Lower lobe of right lung (tissue), 2 donors: ENCODE measurements at regions not wholly inside any gene's neighbourhood (a gene's known extent, or its start where the extent isn't known, plus 50 kb on each side); places are given as distances from the start of the nearest gene placed in this dataset.

Experiments used
- ATAC-seq, 2 donors: fragments of 200-7000 bp; cut with Tn5 transposase; one replicate each; pipeline ENCODE4 v1.9.1; 2020 to 2022; ENCODE audit warnings: mild to moderate bottlenecking in 2 of 2, moderate library complexity in 2 of 2
- DNase-seq: peaks from one replicate; pipeline ENCODE4 v3.0.0-alpha.2; 2020
- H3K27ac ChIP-seq: fragments of 200-600 bp; one replicate; pipeline ENCODE4 v1.8.0; 2022
- H3K27me3 ChIP-seq: fragments of 200-600 bp; one replicate; pipeline ENCODE4 v1.8.0; 2022; ENCODE audit warnings: low read depth
- H3K36me3 ChIP-seq: fragments of 200-600 bp; one replicate; pipeline ENCODE4 v1.8.0; 2022; ENCODE audit warnings: mild to moderate bottlenecking
- H3K4me1 ChIP-seq: fragments of 200-600 bp; one replicate; pipeline ENCODE4 v1.8.0; 2022
- H3K4me3 ChIP-seq: fragments of 200-600 bp; one replicate; pipeline ENCODE4 v1.8.0; 2022; ENCODE audit warnings: mild to moderate bottlenecking
- H3K9me3 ChIP-seq: fragments of 200-600 bp; one replicate; pipeline ENCODE4 v1.8.0; 2022
- CTCF ChIP-seq: fragments of 200-600 bp; IDR thresholded peaks from one replicate; pipeline ENCODE4 v1.8.0; 2022; ENCODE audit warnings: antibody characterized with exemption, mild to moderate bottlenecking
- intact Hi-C: fragments of 100-400 bp; cut with DNase I; formaldehyde crosslinking; loops from one replicate; pipeline ENCODE4 v1.11.0; 2022
- donor health status: DM: no; HTN: yes; CAD: no; lungs with severe emphysema.

GRCh38 chr10:3544561-3544960 is 240.4 kb downstream of the KLF6 start:
- Histone ChIP-seq H3K4me3 (no peak overlapping the region), H3K9me3 (no peaks in the 10 kb centered on the region), H3K4me1 (no peaks in the 10 kb centered on the region), H3K27me3 (no peaks in the 10 kb centered on the region), H3K27ac (no peak overlapping the region), H3K36me3 (no peaks in the 10 kb centered on the region)
- intact Hi-C loops, result no loop called here
- ATAC-seq (no peak), DNase-seq (no peak)
- TF ChIP-seq CTCF, result no peak

GRCh38 chr10:3542185-3542611 is 242.8 kb downstream of the KLF6 start:
- Histone ChIP-seq H3K36me3 (no peaks in the 10 kb centered on the region), H3K9me3 (no peaks in the 10 kb centered on the region), H3K4me1 (peaks cover 8% of the 10 kb centered on the region), H3K27ac (no peak overlapping the region), H3K27me3 (no peaks in the 10 kb centered on the region), H3K4me3 (no peak overlapping the region)
- intact Hi-C loops, result no loop called here
- ATAC-seq, result peak in 1 of 2 donors; percentile 38
- no peak for TF ChIP-seq CTCF
- no peak for DNase-seq

GRCh38 chr10:3539696-3540383 is 245.2 kb downstream of the KLF6 start:
- no peak for TF ChIP-seq CTCF
- peak overlapping the region; percentile 51 for H3K27ac ChIP-seq
- no peaks in the 10 kb centered on the region for H3K9me3 ChIP-seq
- no peaks in the 10 kb centered on the region for H3K27me3 ChIP-seq
- DNase-seq, result no peak
- no peaks in the 10 kb centered on the region for H3K36me3 ChIP-seq
- intact Hi-C loops, result no loop called here
- H3K4me3 ChIP-seq, result no peak overlapping the region
- no peak for ATAC-seq
- peaks cover 8% of the 10 kb centered on the region for H3K4me1 ChIP-seq

GRCh38 chr10:3538656-3539531 is 246.1 kb downstream of the KLF6 start:
- Histone ChIP-seq H3K4me3 (no peak overlapping the region), H3K9me3 (no peaks in the 10 kb centered on the region), H3K27me3 (no peaks in the 10 kb centered on the region), H3K36me3 (no peaks in the 10 kb centered on the region), H3K27ac (peak overlapping the region; percentile 61), H3K4me1 (peaks cover 8% of the 10 kb centered on the region)
- no peak for TF ChIP-seq CTCF
- ATAC-seq, result peak; percentile 63 to 77
- no peak for DNase-seq
- intact Hi-C loops, result no loop called here

GRCh38 chr10:3538291-3538655 is 246.7 kb downstream of the KLF6 start:
- H3K27me3 ChIP-seq, result no peaks in the 10 kb centered on the region
- peaks cover 8% of the 10 kb centered on the region for H3K4me1 ChIP-seq
- H3K4me3 ChIP-seq, result no peak overlapping the region
- DNase-seq, result no peak
- no peaks in the 10 kb centered on the region for H3K36me3 ChIP-seq
- intact Hi-C loops, result no loop called here
- H3K9me3 ChIP-seq, result no peaks in the 10 kb centered on the region
- no peak for TF ChIP-seq CTCF
- no peak overlapping the region for H3K27ac ChIP-seq
- peak in 1 of 2 donors; percentile 47 for ATAC-seq
